IMR-90 (cell line): ENCODE measurements at regions not wholly inside any gene's neighbourhood (a gene's known extent, or its start where the extent isn't known, plus 50 kb on each side); places are given as distances from the start of the nearest gene placed in this dataset.

Experiments used
- ATAC-seq: fragments of 200-7000 bp; cut with Tn5 transposase; 2 replicates; pipeline ENCODE4 v1.9.1; 2020; ENCODE audit warnings: low read depth, mild to moderate bottlenecking, moderate library complexity
- BruUV-seq: library from RNA; stranded (reverse); fragments of 400-500 nt; replicated peaks from 2 replicates; lab custom pipeline; 2021; lab: Mats Ljungman, UMichigan
- CTCF ChIA-PET: fragments of 300-600 bp; formaldehyde crosslinking; extraction: SDS; loops from one replicate; lab custom pipeline; 2021; ENCODE audit warnings: antibody characterized with exemption; lab: Yijun Ruan, JAX
- POLR2A ChIA-PET: fragments of 300-600 bp; sonication (Branson Sonifier 250); formaldehyde crosslinking; loops from one replicate; lab custom pipeline; 2022; ENCODE audit warnings: antibody characterized with exemption; ENCODE audit not compliant: unreplicated experiment; lab: Charles Lee
- DNase-seq: peaks from one replicate; pipeline ENCODE4 v3.0.0; 2013
- H2AFZ ChIP-seq: replicated peaks from 2 replicates; pipeline ENCODE3; 2013; ENCODE audit warnings: low read length, mild to moderate bottlenecking; ENCODE audit not compliant: poor library complexity
- H2AK5ac ChIP-seq: 2 replicates; pipeline ENCODE4 v1.6.1; 2013; ENCODE audit warnings: low read depth, low read length, inconsistent platforms
- H2AK9ac ChIP-seq: replicated peaks from 2 replicates; pipeline ENCODE3; 2013; ENCODE audit warnings: mild to moderate bottlenecking, low read depth, low read length, moderate library complexity; ENCODE audit not compliant: poor library complexity
- H2BK120ac ChIP-seq: 2 replicates; pipeline ENCODE4 v1.6.1; 2013; ENCODE audit warnings: low read depth, low read length, inconsistent platforms
- H2BK15ac ChIP-seq: 3 replicates; pipeline ENCODE4 v1.6.1; 2013; ENCODE audit warnings: low read depth, low read length, inconsistent platforms
- H2BK20ac ChIP-seq: 2 replicates; pipeline ENCODE4 v1.6.1; 2013; ENCODE audit warnings: low read depth, mild to moderate bottlenecking, inconsistent platforms, low read length, moderate library complexity
- H2BK5ac ChIP-seq: 2 replicates; pipeline ENCODE4 v1.6.1; 2013; ENCODE audit warnings: mild to moderate bottlenecking, low read depth, low read length, inconsistent platforms; ENCODE audit not compliant: poor library complexity, severe bottlenecking
- H3K14ac ChIP-seq: replicated peaks from 2 replicates; pipeline ENCODE4 v1.6.1; 2013; ENCODE audit warnings: low read depth, low read length, inconsistent platforms
- H3K18ac ChIP-seq: 2 replicates; pipeline ENCODE4 v1.6.1; 2013; ENCODE audit warnings: low read depth, low read length, control low read depth
- H3K23ac ChIP-seq: 2 replicates; pipeline ENCODE4 v1.6.1; 2013; ENCODE audit warnings: low read depth, low read length, inconsistent platforms
- H3K27ac ChIP-seq: 2 replicates; pipeline ENCODE4 v1.5.1; 2013; ENCODE audit warnings: mild to moderate bottlenecking, control low read depth, low read length; ENCODE audit not compliant: insufficient read depth
- H3K27me3 ChIP-seq: 2 replicates; pipeline ENCODE4 v1.6.1; 2013; ENCODE audit warnings: low read length; ENCODE audit not compliant: control insufficient read depth, insufficient read depth
- H3K36me3 ChIP-seq: 2 replicates; pipeline ENCODE4 v1.6.1; 2013; ENCODE audit warnings: low read length, mixed read lengths; ENCODE audit not compliant: control insufficient read depth, insufficient read depth
- H3K4ac ChIP-seq: 2 replicates; pipeline ENCODE4 v1.6.1; 2013; ENCODE audit warnings: low read depth, low read length, inconsistent platforms
- H3K4me1 ChIP-seq: 2 replicates; pipeline ENCODE4 v1.6.1; 2013; ENCODE audit warnings: low read length, mixed read lengths; ENCODE audit not compliant: control insufficient read depth, insufficient read depth
- H3K4me2 ChIP-seq: 2 replicates; pipeline ENCODE4 v1.6.1; 2013; ENCODE audit warnings: low read depth, mild to moderate bottlenecking, control low read depth, low read length, moderate library complexity
- H3K4me3 ChIP-seq: 2 replicates; pipeline ENCODE4 v1.5.1; 2013; ENCODE audit warnings: low read depth, mild to moderate bottlenecking, control low read depth, low read length, moderate library complexity; ENCODE audit not compliant: insufficient read depth
- H3K56ac ChIP-seq: 2 replicates; pipeline ENCODE4 v1.6.1; 2013; ENCODE audit warnings: low read length, inconsistent platforms; ENCODE audit not compliant: insufficient read depth; ENCODE audit errors: extremely low read depth
- H3K79me1 ChIP-seq, 2 experiments: 2 replicates each; pipeline ENCODE4 v1.6.1; 2013; ENCODE audit warnings: low read length in 2 of 2, inconsistent platforms in 1 of 2, low read depth in 1 of 2
- H3K9ac ChIP-seq: 2 replicates; pipeline ENCODE4 v1.6.1; 2013; ENCODE audit warnings: low read depth, low read length, control low read depth
- H3K9me1 ChIP-seq: 2 replicates; pipeline ENCODE4 v1.6.1; 2013; ENCODE audit warnings: low read length, inconsistent platforms; ENCODE audit not compliant: insufficient read depth
- H3K9me3 ChIP-seq: 2 replicates; pipeline ENCODE4 v1.6.1; 2013; ENCODE audit warnings: low read length; ENCODE audit not compliant: control insufficient read depth, insufficient read depth
- H4K20me1 ChIP-seq: 2 replicates; pipeline ENCODE4 v1.6.1; 2013; ENCODE audit warnings: low read length, inconsistent platforms; ENCODE audit not compliant: insufficient read depth
- H4K5ac ChIP-seq: 2 replicates; pipeline ENCODE4 v1.6.1; 2013; ENCODE audit warnings: mild to moderate bottlenecking, low read depth, low read length, control low read depth
- H4K8ac ChIP-seq, 2 experiments: 2 replicates each; pipeline ENCODE4 v1.6.1; 2013; ENCODE audit warnings: low read depth in 2 of 2, low read length in 2 of 2, control low read depth in 1 of 2, inconsistent platforms in 1 of 2
- H4K91ac ChIP-seq: 2 replicates; pipeline ENCODE4 v1.6.1; 2013; ENCODE audit warnings: low read depth, low read length, inconsistent platforms; ENCODE audit not compliant: insufficient read depth
- CHD1 ChIP-seq: IDR thresholded peaks from 2 replicates; pipeline ENCODE4 v1.6.1; 2012; ENCODE audit warnings: low read depth, low read length, improper control_type of control experiment
- CTCF ChIP-seq: conservative IDR thresholded peaks from 2 replicates; pipeline ENCODE4 v1.5.1; 2012; ENCODE audit warnings: mild to moderate bottlenecking, low read depth, low read length, improper control_type of control experiment
- NFE2L2 ChIP-seq: fragments of 150-350 bp; IDR thresholded peaks from 2 replicates; pipeline ENCODE4 v1.6.1; 2016; ENCODE audit warnings: low read depth, mild to moderate bottlenecking, low read length
- POLR2A ChIP-seq: IDR thresholded peaks from 2 replicates; pipeline ENCODE4 v1.6.1; 2012; ENCODE audit warnings: mild to moderate bottlenecking, low read depth, low read length
- SMC3 ChIP-seq: fragments of 150-350 bp; IDR thresholded peaks from 2 replicates; pipeline ENCODE4 v1.6.1; 2016; ENCODE audit warnings: low read depth, mild to moderate bottlenecking, antibody characterized with exemption, low read length, moderate library complexity
- WGBS, 2 experiments: methylation state at CpG; one replicate each; pipeline versions ENCODE4 v1.1.5 to v1.1.7; 2013; ENCODE audit warnings: missing lambda C conversion rate in 2 of 2; ENCODE audit not compliant: insufficient read length in 1 of 2; ENCODE audit errors: extremely low coverage in 2 of 2; 5-methylcytosine and 5-hydroxymethylcytosine counted together
- dilution Hi-C: fragments of 300-500 bp; cut with HindIII; formaldehyde crosslinking; loops from one replicate; pipeline ENCODE4 v1.14.3; 2018; ENCODE audit warnings: low sequenced_read_pairs; ENCODE audit not compliant: unreplicated experiment
- in situ Hi-C: fragments of 300-500 bp; cut with MboI; formaldehyde crosslinking; loops from 3 replicates; pipeline ENCODE4 v1.14.3; 2019; ENCODE audit warnings: low sequenced_read_pairs, inconsistent platforms, mixed read lengths
- intact Hi-C: fragments of 100-400 bp; cut with micrococcal nuclease; formaldehyde crosslinking; loops from 2 replicates; pipeline ENCODE4 v1.10.0; 2022

GRCh38 chr14:94701861-94702370 is 68.0 kb downstream of the GSC start:
- Histone ChIP-seq H3K23ac (no peak overlapping the region), H4K20me1 (no peaks in the 10 kb centered on the region), H3K4ac (no peak overlapping the region), H4K5ac (no peak overlapping the region), H3K9me1 (no peaks in the 10 kb centered on the region), H3K4me1 (no peaks in the 10 kb centered on the region), H3K14ac (no peak overlapping the region), H2BK120ac (no peak overlapping the region), H2BK15ac (no peak overlapping the region), H4K8ac (no peak overlapping the region), H2BK5ac (no peak overlapping the region), H2AK5ac (no peak overlapping the region), H3K79me1 (no peaks in the 10 kb centered on the region), H3K4me2 (no peak overlapping the region), H2AK9ac (no peak overlapping the region), H3K56ac (no peak overlapping the region), H3K27ac (no peak overlapping the region), H3K27me3 (peaks cover 2% of the 10 kb centered on the region; the same call in 1 of the 2 replicates), H3K9me3 (no peaks in the 10 kb centered on the region), H2BK20ac (no peak overlapping the region), H3K9ac (no peak overlapping the region), H4K91ac (no peak overlapping the region), H2AFZ (no peak overlapping the region), H3K36me3 (no peaks in the 10 kb centered on the region), H3K18ac (no peak overlapping the region), H3K4me3 (no peak overlapping the region)
- intact Hi-C loops = no loop called here
- ATAC-seq (no peak), DNase-seq (no peak)
- POLR2A ChIA-PET = interaction anchor here (0.6 kb wide), 1 partner anchor 747 kb away, joined by 3 read pairs; no protein-coding TSS in a partner anchor
- WGBS, 2 experiments = no CpG with 5 or more reads among the region's 3 CpGs
- dilution Hi-C loops = no loop called here
- in situ Hi-C loops = no loop called here
- no TSS peak for BruUV-seq
- CTCF ChIA-PET = no interaction called here
- TF ChIP-seq POLR2A = no peak
- no peak for TF ChIP-seq CHD1
- TF ChIP-seq SMC3 = no peak
- TF ChIP-seq CTCF = no peak
- no peak for TF ChIP-seq NFE2L2
